Cardiac fibroblast (primary cell): ENCODE measurements at regions not wholly inside any gene's neighbourhood (a gene's known extent, or its start where the extent isn't known, plus 50 kb on each side); places are given as distances from the start of the nearest gene placed in this dataset.
A peak's percentile ranks its signal among the peaks of the same experiment; 100 is the strongest.

ENCODE experiments used
- DNase-seq, 2 donors: peaks; one replicate each; pipeline versions ENCODE4 v3.0.0 to v3.0.0-alpha.2; 2010; ENCODE audit warnings: low read depth in 2 of 2
- H3K4me3 ChIP-seq, 2 donors: replicated peaks in 1 of 2; 1 replicate in 1 of 2; 2 replicates in 1 of 2; pipeline ENCODE4 v1.5.1; 2011; ENCODE audit warnings: low read depth in 2 of 2, low read length in 2 of 2, mild to moderate bottlenecking in 2 of 2, moderate library complexity in 1 of 2
- CTCF ChIP-seq: IDR thresholded peaks from one replicate; pipeline ENCODE4 v1.5.1; 2011; ENCODE audit warnings: low read depth, mild to moderate bottlenecking, low read length, inconsistent platforms

- peak in 1 of 2 donors; percentile 68 for DNase-seq
- no peak overlapping the region for H3K4me3 ChIP-seq
- no peak for TF ChIP-seq CTCF
Measured at GRCh38 chr12:28114488-28114887, 75.8 kb upstream of the CCDC91 start.

GRCh38 chr12:28121433-28121832, 68.8 kb upstream of the CCDC91 start:
- TF ChIP-seq CTCF, result no peak
- no peak overlapping the region for H3K4me3 ChIP-seq
- DNase-seq, result no peak

GRCh38 chr12:28121899-28122655, 68.2 kb upstream of the CCDC91 start:
- no peak for DNase-seq

GRCh38 chr12:28122756-28123155, 67.5 kb upstream of the CCDC91 start:
- no peak overlapping the region for H3K4me3 ChIP-seq
- TF ChIP-seq CTCF, result no peak
- no peak for DNase-seq

More at GRCh38 chr12:28121899-28122655, 68.2 kb upstream of the CCDC91 start:
- TF ChIP-seq CTCF, result no peak
- no peak overlapping the region for H3K4me3 ChIP-seq

- peak in 1 of 2 donors; percentile 49 for DNase-seq
- TF ChIP-seq CTCF, result no peak
- H3K4me3 ChIP-seq, result no peak overlapping the region
Measured at GRCh38 chr12:28127455-28127854, 62.8 kb upstream of the CCDC91 start.

GRCh38 chr12:28129031-28129430, 61.2 kb upstream of the CCDC91 start:
- no peak overlapping the region for H3K4me3 ChIP-seq
- no peak for TF ChIP-seq CTCF
- DNase-seq, result no peak

GRCh38 chr12:28130234-28130624, 60.0 kb upstream of the CCDC91 start:
- H3K4me3 ChIP-seq, result no peak overlapping the region
- DNase-seq, result no peak
- no peak for TF ChIP-seq CTCF
